DND-41 (cell line): ENCODE measurements at regions not wholly inside any gene's neighbourhood (a gene's known extent, or its start where the extent isn't known, plus 50 kb on each side); places are given as distances from the start of the nearest gene placed in this dataset.

ENCODE experiments used
- ATAC-seq: fragments of 200-7000 bp; cut with Tn5 transposase; 3 replicates; pipeline ENCODE4 v1.9.1; 2021; ENCODE audit warnings: low read depth; ENCODE audit not compliant: insufficient read depth
- DNase-seq: peaks from one replicate; pipeline ENCODE4 v3.0.0-alpha.2; 2020
- H2AFZ ChIP-seq: 2 replicates; pipeline ENCODE4 v1.6.0; 2012; ENCODE audit warnings: low read depth, low read length
- H3K27ac ChIP-seq: 2 replicates; pipeline ENCODE4 v1.5.1; 2012; ENCODE audit warnings: low read length, inconsistent platforms
- H3K27me3 ChIP-seq: fragments of 200-600 bp; sonication (generic); 2 replicates; pipeline ENCODE4 v1.6.0; 2012; ENCODE audit warnings: low read length, mild to moderate bottlenecking, inconsistent platforms; ENCODE audit not compliant: insufficient read depth, poor library complexity
- H3K36me3 ChIP-seq: 2 replicates; pipeline ENCODE4 v1.5.1; 2012; ENCODE audit warnings: low read length, inconsistent platforms; ENCODE audit not compliant: insufficient read depth
- H3K4me1 ChIP-seq: 2 replicates; pipeline ENCODE4 v1.5.1; 2012; ENCODE audit warnings: mild to moderate bottlenecking, low read length; ENCODE audit not compliant: insufficient read depth
- H3K4me2 ChIP-seq: 2 replicates; pipeline ENCODE4 v1.6.0; 2012; ENCODE audit warnings: mild to moderate bottlenecking, moderate library complexity, low read length, inconsistent platforms; ENCODE audit not compliant: insufficient read depth
- H3K4me3 ChIP-seq, 2 experiments: fragments of 200-600 bp in 1 of 2; shearing (Covaris generic) in 1 of 2; 2 replicates each; pipeline ENCODE4 v1.5.1; 2012 to 2016; ENCODE audit warnings: inconsistent platforms in 2 of 2, low read length in 2 of 2, mild to moderate bottlenecking in 2 of 2, low read depth in 1 of 2, moderate library complexity in 1 of 2
- H3K79me2 ChIP-seq: 2 replicates; pipeline ENCODE4 v1.6.0; 2012; ENCODE audit warnings: low read length, inconsistent platforms; ENCODE audit not compliant: insufficient read depth
- H3K9ac ChIP-seq: 2 replicates; pipeline ENCODE4 v1.6.0; 2012; ENCODE audit warnings: low read depth, mild to moderate bottlenecking, inconsistent platforms, low read length, moderate library complexity
- H3K9me3 ChIP-seq: 2 replicates; pipeline ENCODE4 v1.5.1; 2012; ENCODE audit warnings: low read length, moderate library complexity, mild to moderate bottlenecking, inconsistent platforms; ENCODE audit not compliant: insufficient read depth, severe bottlenecking
- H4K20me1 ChIP-seq: 2 replicates; pipeline ENCODE4 v1.6.0; 2012; ENCODE audit warnings: low read length; ENCODE audit not compliant: insufficient read depth
- EZH2 ChIP-seq: IDR thresholded peaks from 3 replicates; pipeline ENCODE4 v1.6.1; 2012; ENCODE audit warnings: borderline replicate concordance, low read depth, mild to moderate bottlenecking, moderate library complexity, low read length, inconsistent platforms; ENCODE audit not compliant: severe bottlenecking
- TF ChIP-seq, protein P1 (sequence below): IDR thresholded peaks from 2 replicates; pipeline ENCODE4 v1.5.1; 2012; ENCODE audit warnings: borderline replicate concordance, low read length, moderate library complexity, mild to moderate bottlenecking; ENCODE audit not compliant: poor library complexity, severe bottlenecking; ENCODE audit errors: extremely low read depth

DNA sequence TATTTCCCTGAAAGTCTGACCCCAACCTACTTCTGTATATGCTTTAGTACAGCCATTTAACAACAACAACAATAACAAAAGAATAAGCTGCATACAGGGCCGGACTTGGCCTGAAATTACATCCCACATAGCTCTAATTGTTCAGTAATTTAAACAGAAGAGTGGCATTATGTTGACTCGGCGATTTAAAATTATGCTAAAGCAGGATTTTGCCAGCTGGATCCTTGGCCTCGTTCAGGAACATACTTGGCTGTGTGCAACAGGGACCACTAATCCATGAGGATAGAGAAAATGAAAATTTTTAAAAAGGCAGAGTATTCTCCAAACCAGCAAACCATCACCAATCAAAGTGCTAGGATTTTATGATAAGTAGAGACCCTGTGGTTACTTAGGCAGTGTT is 433.1 kb upstream of the RBMS3 start:
- no peaks in the 10 kb centered on the region for H4K20me1 ChIP-seq
- no peaks in the 10 kb centered on the region for H3K36me3 ChIP-seq
- ATAC-seq (no peak), DNase-seq (no peak)
- TF ChIP-seq EZH2, result no peak
- TF ChIP-seq, protein P1, sequence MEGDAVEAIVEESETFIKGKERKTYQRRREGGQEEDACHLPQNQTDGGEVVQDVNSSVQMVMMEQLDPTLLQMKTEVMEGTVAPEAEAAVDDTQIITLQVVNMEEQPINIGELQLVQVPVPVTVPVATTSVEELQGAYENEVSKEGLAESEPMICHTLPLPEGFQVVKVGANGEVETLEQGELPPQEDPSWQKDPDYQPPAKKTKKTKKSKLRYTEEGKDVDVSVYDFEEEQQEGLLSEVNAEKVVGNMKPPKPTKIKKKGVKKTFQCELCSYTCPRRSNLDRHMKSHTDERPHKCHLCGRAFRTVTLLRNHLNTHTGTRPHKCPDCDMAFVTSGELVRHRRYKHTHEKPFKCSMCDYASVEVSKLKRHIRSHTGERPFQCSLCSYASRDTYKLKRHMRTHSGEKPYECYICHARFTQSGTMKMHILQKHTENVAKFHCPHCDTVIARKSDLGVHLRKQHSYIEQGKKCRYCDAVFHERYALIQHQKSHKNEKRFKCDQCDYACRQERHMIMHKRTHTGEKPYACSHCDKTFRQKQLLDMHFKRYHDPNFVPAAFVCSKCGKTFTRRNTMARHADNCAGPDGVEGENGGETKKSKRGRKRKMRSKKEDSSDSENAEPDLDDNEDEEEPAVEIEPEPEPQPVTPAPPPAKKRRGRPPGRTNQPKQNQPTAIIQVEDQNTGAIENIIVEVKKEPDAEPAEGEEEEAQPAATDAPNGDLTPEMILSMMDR, result no peak
- no peak overlapping the region for H3K4me3 ChIP-seq
- H3K4me1 ChIP-seq, result no peaks in the 10 kb centered on the region
- no peak overlapping the region for H3K27ac ChIP-seq
- no peak overlapping the region for H2AFZ ChIP-seq
- H3K9me3 ChIP-seq, result no peaks in the 10 kb centered on the region
- H3K4me2 ChIP-seq, result no peak overlapping the region
- no peaks in the 10 kb centered on the region for H3K27me3 ChIP-seq
- H3K79me2 ChIP-seq, result no peaks in the 10 kb centered on the region
- no peak overlapping the region for H3K9ac ChIP-seq

DNA sequence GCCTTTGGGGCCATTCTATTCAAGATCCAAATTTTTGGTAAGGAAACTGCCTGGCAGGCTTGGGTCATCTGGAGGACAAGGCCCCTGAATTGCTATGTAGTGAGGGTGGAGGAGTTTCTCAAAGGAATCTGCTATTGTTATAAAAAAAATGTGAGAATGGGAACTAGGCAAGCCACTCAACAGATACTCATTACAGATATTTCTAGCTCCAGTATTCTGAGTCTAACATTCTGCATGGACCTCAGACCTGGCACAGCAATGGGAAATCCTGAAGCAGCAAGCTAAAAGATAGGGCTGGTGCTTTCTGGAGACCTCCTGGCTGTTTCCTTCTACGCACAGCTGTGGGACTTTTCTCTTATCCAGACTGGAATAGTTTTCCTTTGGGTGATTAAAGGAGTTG is 430.7 kb upstream of the RBMS3 start:
- H3K27ac ChIP-seq, result no peak overlapping the region
- no peaks in the 10 kb centered on the region for H3K9me3 ChIP-seq
- H3K4me2 ChIP-seq, result no peak overlapping the region
- no peaks in the 10 kb centered on the region for H4K20me1 ChIP-seq
- TF ChIP-seq EZH2, result no peak
- TF ChIP-seq, protein P1, result no peak
- no peak overlapping the region for H2AFZ ChIP-seq
- H3K27me3 ChIP-seq, result no peaks in the 10 kb centered on the region
- no peaks in the 10 kb centered on the region for H3K36me3 ChIP-seq
- no peak overlapping the region for H3K9ac ChIP-seq
- no peak overlapping the region for H3K4me3 ChIP-seq
- ATAC-seq, result no peak
- no peak for DNase-seq
- H3K4me1 ChIP-seq, result no peaks in the 10 kb centered on the region
- no peaks in the 10 kb centered on the region for H3K79me2 ChIP-seq

DNA sequence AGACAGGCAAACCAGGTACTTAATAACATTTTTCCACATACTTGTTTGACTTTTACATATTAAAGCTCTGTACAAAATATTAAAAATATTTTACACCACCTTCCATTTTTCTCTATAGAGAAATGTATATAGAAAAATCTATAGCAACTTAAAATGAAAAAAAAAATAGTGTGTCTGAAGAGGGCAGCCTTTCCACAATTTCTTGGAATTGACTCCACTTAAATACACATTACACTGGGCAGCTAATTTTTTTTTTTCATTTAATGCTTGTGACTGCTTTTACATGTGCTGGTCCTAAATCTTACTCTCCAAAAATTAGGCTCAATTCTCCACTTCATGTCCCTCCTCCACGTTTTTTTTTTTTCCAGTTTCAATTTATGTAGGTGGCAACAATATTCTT is 427.0 kb upstream of the RBMS3 start:
- no peak overlapping the region for H3K4me3 ChIP-seq
- no peaks in the 10 kb centered on the region for H3K4me1 ChIP-seq
- H3K9ac ChIP-seq, result no peak overlapping the region
- H3K4me2 ChIP-seq, result no peak overlapping the region
- H3K36me3 ChIP-seq, result no peaks in the 10 kb centered on the region
- no peaks in the 10 kb centered on the region for H3K79me2 ChIP-seq
- no peak overlapping the region for H3K27ac ChIP-seq
- H3K27me3 ChIP-seq, result no peaks in the 10 kb centered on the region
- no peak for TF ChIP-seq EZH2
- TF ChIP-seq, protein P1, result no peak
- no peaks in the 10 kb centered on the region for H3K9me3 ChIP-seq
- H2AFZ ChIP-seq, result no peak overlapping the region
- H4K20me1 ChIP-seq, result no peaks in the 10 kb centered on the region
- DNase-seq (no peak), ATAC-seq (no peak)

DNA sequence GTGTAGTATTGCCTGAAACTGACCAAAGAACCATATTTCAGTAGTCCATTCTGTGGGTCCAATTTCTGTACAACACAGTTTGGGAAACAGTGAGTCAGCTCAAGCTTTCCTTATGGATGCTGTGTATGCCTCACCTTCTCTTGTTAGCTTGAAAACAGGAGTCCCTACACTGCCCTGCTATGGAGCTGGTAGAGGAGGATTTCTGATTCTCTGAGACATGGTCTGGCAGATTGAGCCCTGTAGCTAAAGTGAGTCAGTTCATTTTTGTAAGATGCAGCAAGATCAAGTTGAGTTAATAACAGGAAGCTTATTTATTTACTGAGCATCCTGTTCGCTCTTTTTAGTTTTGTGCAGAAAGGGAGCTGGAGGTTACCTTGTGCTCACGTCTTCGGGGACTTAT is 424.1 kb upstream of the RBMS3 start:
- DNase-seq, result no peak
- Histone ChIP-seq H3K79me2 (no peaks in the 10 kb centered on the region), H4K20me1 (no peaks in the 10 kb centered on the region), H3K9ac (no peak overlapping the region), H2AFZ (no peak overlapping the region), H3K27ac (no peak overlapping the region), H3K9me3 (no peaks in the 10 kb centered on the region), H3K4me2 (no peak overlapping the region), H3K4me1 (no peaks in the 10 kb centered on the region), H3K27me3 (no peaks in the 10 kb centered on the region), H3K4me3 (no peak overlapping the region), H3K36me3 (no peaks in the 10 kb centered on the region)
- no peak for TF ChIP-seq EZH2
- TF ChIP-seq, protein P1, result no peak
- ATAC-seq, result no peak
